ENCODE measurements at regions not wholly inside any gene's neighbourhood (a gene's known extent, or its start where the extent isn't known, plus 50 kb on each side); places are given as distances from the start of the nearest gene placed in this dataset.

GRCh38 chr11:130729678-130730300 is 186.5 kb downstream of the SNX19 start:
- H3K9me3 ChIP-seq (ENCODE audit: insufficient read depth, low read length, severe bottlenecking), result peaks cover under 1% of the 10 kb centered on the region
- H3K4me1 ChIP-seq (ENCODE audit: insufficient read depth, low read length), result no peaks in the 10 kb centered on the region
- no peaks in the 10 kb centered on the region for H4K20me1 ChIP-seq (ENCODE audit: insufficient read depth, low read length)
- H2AFZ ChIP-seq (ENCODE audit: low read depth, low read length), result no peak overlapping the region
- no peak overlapping the region for H3K4me2 ChIP-seq (ENCODE audit: insufficient read depth, low read length)
- H3K4me3 ChIP-seq (ENCODE audit: low read depth in 1 of 2, low read length in 2 of 2), result no peak overlapping the region
- no peak overlapping the region for H3K27ac ChIP-seq (ENCODE audit: low read length)
- ATAC-seq (ENCODE audit: insufficient read depth, low read depth) (no peak), DNase-seq (no peak)
- H3K79me2 ChIP-seq (ENCODE audit: insufficient read depth, low read length), result no peaks in the 10 kb centered on the region
- no peak overlapping the region for H3K9ac ChIP-seq (ENCODE audit: low read depth, low read length)
- TF ChIP-seq, protein P1, sequence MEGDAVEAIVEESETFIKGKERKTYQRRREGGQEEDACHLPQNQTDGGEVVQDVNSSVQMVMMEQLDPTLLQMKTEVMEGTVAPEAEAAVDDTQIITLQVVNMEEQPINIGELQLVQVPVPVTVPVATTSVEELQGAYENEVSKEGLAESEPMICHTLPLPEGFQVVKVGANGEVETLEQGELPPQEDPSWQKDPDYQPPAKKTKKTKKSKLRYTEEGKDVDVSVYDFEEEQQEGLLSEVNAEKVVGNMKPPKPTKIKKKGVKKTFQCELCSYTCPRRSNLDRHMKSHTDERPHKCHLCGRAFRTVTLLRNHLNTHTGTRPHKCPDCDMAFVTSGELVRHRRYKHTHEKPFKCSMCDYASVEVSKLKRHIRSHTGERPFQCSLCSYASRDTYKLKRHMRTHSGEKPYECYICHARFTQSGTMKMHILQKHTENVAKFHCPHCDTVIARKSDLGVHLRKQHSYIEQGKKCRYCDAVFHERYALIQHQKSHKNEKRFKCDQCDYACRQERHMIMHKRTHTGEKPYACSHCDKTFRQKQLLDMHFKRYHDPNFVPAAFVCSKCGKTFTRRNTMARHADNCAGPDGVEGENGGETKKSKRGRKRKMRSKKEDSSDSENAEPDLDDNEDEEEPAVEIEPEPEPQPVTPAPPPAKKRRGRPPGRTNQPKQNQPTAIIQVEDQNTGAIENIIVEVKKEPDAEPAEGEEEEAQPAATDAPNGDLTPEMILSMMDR (IDR thresholded peaks at IDR 0.05; ENCODE audit: borderline replicate concordance, extremely low read depth, low read length, poor library complexity, severe bottlenecking), result no peak
- no peak for TF ChIP-seq EZH2 (IDR thresholded peaks at IDR 0.05; ENCODE audit: borderline replicate concordance, low read depth, low read length, severe bottlenecking)
- no peaks in the 10 kb centered on the region for H3K36me3 ChIP-seq (ENCODE audit: insufficient read depth, low read length)
- H3K27me3 ChIP-seq (ENCODE audit: insufficient read depth, low read length, poor library complexity), result peaks cover 3% of the 10 kb centered on the region

GRCh38 chr11:130731401-130731800 is 184.9 kb downstream of the SNX19 start:
- H3K36me3 ChIP-seq (ENCODE audit: insufficient read depth, low read length), result no peaks in the 10 kb centered on the region
- peaks cover 6% of the 10 kb centered on the region for H3K9me3 ChIP-seq (ENCODE audit: insufficient read depth, low read length, severe bottlenecking)
- no peaks in the 10 kb centered on the region for H3K79me2 ChIP-seq (ENCODE audit: insufficient read depth, low read length)
- H3K4me1 ChIP-seq (ENCODE audit: insufficient read depth, low read length), result no peaks in the 10 kb centered on the region
- ATAC-seq (ENCODE audit: insufficient read depth, low read depth) (no peak), DNase-seq (no peak)
- H3K4me2 ChIP-seq (ENCODE audit: insufficient read depth, low read length), result no peak overlapping the region
- H3K27me3 ChIP-seq (ENCODE audit: insufficient read depth, low read length, poor library complexity), result no peaks in the 10 kb centered on the region
- no peak overlapping the region for H3K4me3 ChIP-seq (ENCODE audit: low read depth in 1 of 2, low read length in 2 of 2)
- H4K20me1 ChIP-seq (ENCODE audit: insufficient read depth, low read length), result no peaks in the 10 kb centered on the region
- H2AFZ ChIP-seq (ENCODE audit: low read depth, low read length), result no peak overlapping the region
- no peak overlapping the region for H3K9ac ChIP-seq (ENCODE audit: low read depth, low read length)
- H3K27ac ChIP-seq (ENCODE audit: low read length), result no peak overlapping the region
- no peak for TF ChIP-seq EZH2 (IDR thresholded peaks at IDR 0.05; ENCODE audit: borderline replicate concordance, low read depth, low read length, severe bottlenecking)
- TF ChIP-seq, protein P1 (IDR thresholded peaks at IDR 0.05; ENCODE audit: borderline replicate concordance, extremely low read depth, low read length, poor library complexity, severe bottlenecking), result no peak

- Histone ChIP-seq H3K9ac (ENCODE audit: low read depth, low read length) (no peak overlapping the region), H3K4me3 (ENCODE audit: low read depth in 1 of 2, low read length in 2 of 2) (no peak overlapping the region)
Measured at GRCh38 chr11:130732476-130732875, 183.8 kb downstream of the SNX19 start.

More at GRCh38 chr11:130732476-130732875, 183.8 kb downstream of the SNX19 start:
- H3K4me1 ChIP-seq (ENCODE audit: insufficient read depth, low read length), result no peaks in the 10 kb centered on the region
- H2AFZ ChIP-seq (ENCODE audit: low read depth, low read length), result no peak overlapping the region
- no peaks in the 10 kb centered on the region for H4K20me1 ChIP-seq (ENCODE audit: insufficient read depth, low read length)
- ATAC-seq (ENCODE audit: insufficient read depth, low read depth), result no peak
- no peak overlapping the region for H3K4me2 ChIP-seq (ENCODE audit: insufficient read depth, low read length)
- no peak overlapping the region for H3K27ac ChIP-seq (ENCODE audit: low read length)
- no peak for DNase-seq
- H3K36me3 ChIP-seq (ENCODE audit: insufficient read depth, low read length), result no peaks in the 10 kb centered on the region
- H3K79me2 ChIP-seq (ENCODE audit: insufficient read depth, low read length), result no peaks in the 10 kb centered on the region
- no peak for TF ChIP-seq EZH2 (IDR thresholded peaks at IDR 0.05; ENCODE audit: borderline replicate concordance, low read depth, low read length, severe bottlenecking)
- TF ChIP-seq, protein P1 (IDR thresholded peaks at IDR 0.05; ENCODE audit: borderline replicate concordance, extremely low read depth, low read length, poor library complexity, severe bottlenecking), result no peak
- H3K27me3 ChIP-seq (ENCODE audit: insufficient read depth, low read length, poor library complexity), result no peaks in the 10 kb centered on the region
- H3K9me3 ChIP-seq (ENCODE audit: insufficient read depth, low read length, severe bottlenecking), result peaks cover 6% of the 10 kb centered on the region
